DMS153 treated with DMSO at 0.1 percent for 48 hours (cell line): ENCODE measurements at regions not wholly inside any gene's neighbourhood (a gene's known extent, or its start where the extent isn't known, plus 50 kb on each side); places are given as distances from the start of the nearest gene placed in this dataset.
"Not testable (repeated sequence)": the region's sequence is repeated elsewhere in the genome, so short reads cannot be mapped to it uniquely, and the experiment has no call there.

ENCODE experiments used
- DNase-seq: peaks from one replicate; lab custom pipeline; 2025; ENCODE audit not compliant: unreplicated experiment; lab: John Stamatoyannopoulos, UW

- DNase-seq = peak; percentile 32
These were observed 1975.3 kb upstream of the CDH6 start for GRCh38 chr5:29218138-29218537.

GRCh38 chr5:29214839-29215238, 1978.6 kb upstream of the CDH6 start:
- no peak for DNase-seq

- no peak for DNase-seq
These were observed 1980.0 kb upstream of the CDH6 start for GRCh38 chr5:29213475-29213874.

- DNase-seq = no peak
These were observed 1985.5 kb upstream of the CDH6 start for GRCh38 chr5:29208024-29208423.

- no peak for DNase-seq
These were observed 1990.4 kb upstream of the CDH6 start for GRCh38 chr5:29203049-29203448.

GRCh38 chr5:29197631-29198454, 1995.6 kb upstream of the CDH6 start:
- DNase-seq = no peak

- DNase-seq = no peak
These were observed 1999.5 kb upstream of the CDH6 start for GRCh38 chr5:29193972-29194371.

GRCh38 chr5:29191269-29192048, 2002.0 kb upstream of the CDH6 start:
- DNase-seq = not testable (repeated sequence)

- not testable (repeated sequence) for DNase-seq
These were observed 2003.1 kb upstream of the CDH6 start for GRCh38 chr5:29190398-29190797.

GRCh38 chr5:29186380-29186779, 2007.1 kb upstream of the CDH6 start:
- not testable (repeated sequence) for DNase-seq

GRCh38 chr5:29185558-29185957, 2007.9 kb upstream of the CDH6 start:
- no peak for DNase-seq

- DNase-seq = no peak
These were observed 2017.7 kb upstream of the CDH6 start for GRCh38 chr5:29175774-29176173.

GRCh38 chr5:29170599-29170998, 2022.9 kb upstream of the CDH6 start:
- DNase-seq = no peak

- no peak for DNase-seq
These were observed 2023.6 kb upstream of the CDH6 start for GRCh38 chr5:29169886-29170285.

GRCh38 chr5:29162297-29162696, 2031.2 kb upstream of the CDH6 start:
- peak; percentile 75 for DNase-seq

- peak; percentile 75 for DNase-seq
These were observed 2031.8 kb upstream of the CDH6 start for GRCh38 chr5:29161399-29162291.

GRCh38 chr5:29157975-29158374, 2035.5 kb upstream of the CDH6 start:
- no peak for DNase-seq

- no peak for DNase-seq
These were observed 2042.6 kb upstream of the CDH6 start for GRCh38 chr5:29150840-29151239.

GRCh38 chr5:29148581-29148980, 2044.9 kb upstream of the CDH6 start:
- no peak for DNase-seq

GRCh38 chr5:29148073-29148472, 2045.4 kb upstream of the CDH6 start:
- no peak for DNase-seq

GRCh38 chr5:29143266-29143665, 2050.2 kb upstream of the CDH6 start:
- DNase-seq = no peak
